Mucosa of gallbladder (tissue), 1 donor: ENCODE measurements at regions not wholly inside any gene's neighbourhood (a gene's known extent, or its start where the extent isn't known, plus 50 kb on each side); places are given as distances from the start of the nearest gene placed in this dataset.

Experiments
- DNase-seq: peaks from one replicate; pipeline ENCODE4 v3.0.0-alpha.2; 2020; ENCODE audit warnings: low spot score
- donor health status: DM: no; HTN: no; CAD: no.

- no peak for DNase-seq
These were observed 62.7 kb downstream of the NPTX2 start for GRCh38 chr7:98679741-98680140.

- no peak for DNase-seq
These were observed 64.4 kb downstream of the NPTX2 start for GRCh38 chr7:98681511-98681910.

- no peak for DNase-seq
These were observed 64.9 kb downstream of the NPTX2 start for GRCh38 chr7:98681951-98682350.

GRCh38 chr7:98683514-98683913 is 66.4 kb downstream of the NPTX2 start:
- no peak for DNase-seq

GRCh38 chr7:98685541-98685940 is 68.5 kb downstream of the NPTX2 start:
- DNase-seq = no peak

- DNase-seq = no peak
These were observed 69.5 kb downstream of the NPTX2 start for GRCh38 chr7:98686466-98687080.

- no peak for DNase-seq
These were observed 70.1 kb downstream of the NPTX2 start for GRCh38 chr7:98687111-98687751.

- no peak for DNase-seq
These were observed 74.5 kb downstream of the NPTX2 start for GRCh38 chr7:98691619-98692018.

GRCh38 chr7:98697083-98697482 is 80.0 kb downstream of the NPTX2 start:
- no peak for DNase-seq

- no peak for DNase-seq
These were observed 80.6 kb downstream of the NPTX2 start for GRCh38 chr7:98697485-98698240.

- DNase-seq = no peak
These were observed 81.9 kb downstream of the NPTX2 start for GRCh38 chr7:98698976-98699375.

- DNase-seq = no peak
These were observed 83.4 kb downstream of the NPTX2 start for GRCh38 chr7:98700533-98700932.

GRCh38 chr7:98701372-98701771 is 84.3 kb downstream of the NPTX2 start:
- DNase-seq = no peak

- DNase-seq = no peak
These were observed 84.9 kb downstream of the NPTX2 start for GRCh38 chr7:98702021-98702420.

- DNase-seq = no peak
These were observed 86.8 kb downstream of the NPTX2 start for GRCh38 chr7:98703916-98704315.

GRCh38 chr7:98705626-98706025 is 88.5 kb downstream of the NPTX2 start:
- no peak for DNase-seq

- no peak for DNase-seq
These were observed 90.0 kb downstream of the NPTX2 start for GRCh38 chr7:98707076-98707475.

GRCh38 chr7:98711945-98712344 is 94.9 kb downstream of the NPTX2 start:
- DNase-seq = no peak

- DNase-seq = no peak
These were observed 96.2 kb downstream of the NPTX2 start for GRCh38 chr7:98713165-98713810.

GRCh38 chr7:98719396-98719795 is 102.3 kb downstream of the NPTX2 start:
- DNase-seq = no peak

GRCh38 chr7:98722402-98722801 is 105.3 kb downstream of the NPTX2 start:
- DNase-seq = no peak

GRCh38 chr7:98724591-98724990 is 107.5 kb downstream of the NPTX2 start:
- DNase-seq = no peak
